ENCODE measurements at regions not wholly inside any gene's neighbourhood (a gene's known extent, or its start where the extent isn't known, plus 50 kb on each side); places are given as distances from the start of the nearest gene placed in this dataset.

- DNase-seq (ENCODE audit: low read depth in 6 of 9, low spot score in 9 of 9): no peak
- Histone ChIP-seq H3K27me3 (ENCODE audit: control insufficient read depth in 2 of 2, insufficient read depth in 1 of 2, low read length in 1 of 2) (no peaks in the 10 kb centered on the region), H3K9me3 (ENCODE audit: control insufficient read depth in 2 of 2, insufficient read depth in 1 of 2, low read length in 1 of 2) (no peaks in the 10 kb centered on the region), H3K36me3 (ENCODE audit: control insufficient read depth in 2 of 2, insufficient read depth in 2 of 2, low read length in 1 of 2) (no peaks in the 10 kb centered on the region), H3K27ac (ENCODE audit: low read depth in 1 of 2, low read length in 1 of 2) (no peak overlapping the region), H3K4me1 (ENCODE audit: control insufficient read depth in 2 of 2, insufficient read depth in 2 of 2, low read length in 2 of 2) (no peaks in the 10 kb centered on the region), H3K4me3 (ENCODE audit: low read length in 2 of 2) (no peak overlapping the region)
- WGBS: 93% methylated on average over 2 of the region's 2 CpGs
Observed at GRCh38 chr1:13976485-13976884, 276.5 kb downstream of the PRDM2 start.

GRCh38 chr1:13981142-13981541 is 281.2 kb downstream of the PRDM2 start:
- no peaks in the 10 kb centered on the region for H3K9me3 ChIP-seq (ENCODE audit: control insufficient read depth in 2 of 2, insufficient read depth in 1 of 2, low read length in 1 of 2)
- WGBS: over 99% methylated on average over 2 of the region's 2 CpGs
- H3K36me3 ChIP-seq (ENCODE audit: control insufficient read depth in 2 of 2, insufficient read depth in 2 of 2, low read length in 1 of 2): no peaks in the 10 kb centered on the region
- H3K4me3 ChIP-seq (ENCODE audit: low read length in 2 of 2): no peak overlapping the region
- no peaks in the 10 kb centered on the region for H3K27me3 ChIP-seq (ENCODE audit: control insufficient read depth in 2 of 2, insufficient read depth in 1 of 2, low read length in 1 of 2)
- DNase-seq (ENCODE audit: low read depth in 6 of 9, low spot score in 9 of 9): no peak
- H3K4me1 ChIP-seq (ENCODE audit: control insufficient read depth in 2 of 2, insufficient read depth in 2 of 2, low read length in 2 of 2): no peaks in the 10 kb centered on the region
- no peak overlapping the region for H3K27ac ChIP-seq (ENCODE audit: low read depth in 1 of 2, low read length in 1 of 2)

- Histone ChIP-seq H3K27me3 (ENCODE audit: control insufficient read depth in 2 of 2, insufficient read depth in 1 of 2, low read length in 1 of 2) (no peaks in the 10 kb centered on the region), H3K36me3 (ENCODE audit: control insufficient read depth in 2 of 2, insufficient read depth in 2 of 2, low read length in 1 of 2) (no peaks in the 10 kb centered on the region), H3K4me3 (ENCODE audit: low read length in 2 of 2) (no peak overlapping the region), H3K27ac (ENCODE audit: low read depth in 1 of 2, low read length in 1 of 2) (no peak overlapping the region), H3K9me3 (ENCODE audit: control insufficient read depth in 2 of 2, insufficient read depth in 1 of 2, low read length in 1 of 2) (no peaks in the 10 kb centered on the region), H3K4me1 (ENCODE audit: control insufficient read depth in 2 of 2, insufficient read depth in 2 of 2, low read length in 2 of 2) (no peaks in the 10 kb centered on the region)
- no peak for DNase-seq (ENCODE audit: low read depth in 6 of 9, low spot score in 9 of 9)
- 93% methylated on average over 17 of the region's 17 CpGs for WGBS
Observed at GRCh38 chr1:13983393-13983792, 283.4 kb downstream of the PRDM2 start.

GRCh38 chr1:13990939-13991338 is 291.0 kb downstream of the PRDM2 start:
- H3K4me1 ChIP-seq (ENCODE audit: control insufficient read depth in 2 of 2, insufficient read depth in 2 of 2, low read length in 2 of 2): no peaks in the 10 kb centered on the region
- 89% methylated on average over 5 of the region's 5 CpGs for WGBS
- no peak overlapping the region for H3K4me3 ChIP-seq (ENCODE audit: low read length in 2 of 2)
- no peak for DNase-seq (ENCODE audit: low read depth in 6 of 9, low spot score in 9 of 9)
- H3K36me3 ChIP-seq (ENCODE audit: control insufficient read depth in 2 of 2, insufficient read depth in 2 of 2, low read length in 1 of 2): no peaks in the 10 kb centered on the region
- H3K27me3 ChIP-seq (ENCODE audit: control insufficient read depth in 2 of 2, insufficient read depth in 1 of 2, low read length in 1 of 2): no peaks in the 10 kb centered on the region
- H3K27ac ChIP-seq (ENCODE audit: low read depth in 1 of 2, low read length in 1 of 2): no peak overlapping the region
- peaks cover 0 to under 1% of the 10 kb centered on the region in 2 donors for H3K9me3 ChIP-seq (ENCODE audit: control insufficient read depth in 2 of 2, insufficient read depth in 1 of 2, low read length in 1 of 2)

- Histone ChIP-seq H3K27ac (ENCODE audit: low read depth in 1 of 2, low read length in 1 of 2) (no peak overlapping the region), H3K36me3 (ENCODE audit: control insufficient read depth in 2 of 2, insufficient read depth in 2 of 2, low read length in 1 of 2) (no peaks in the 10 kb centered on the region), H3K4me3 (ENCODE audit: low read length in 2 of 2) (no peak overlapping the region), H3K9me3 (ENCODE audit: control insufficient read depth in 2 of 2, insufficient read depth in 1 of 2, low read length in 1 of 2) (peaks cover 0 to 8% of the 10 kb centered on the region in 2 donors), H3K4me1 (ENCODE audit: control insufficient read depth in 2 of 2, insufficient read depth in 2 of 2, low read length in 2 of 2) (no peaks in the 10 kb centered on the region), H3K27me3 (ENCODE audit: control insufficient read depth in 2 of 2, insufficient read depth in 1 of 2, low read length in 1 of 2) (no peaks in the 10 kb centered on the region)
- DNase-seq (ENCODE audit: low read depth in 6 of 9, low spot score in 9 of 9): no peak
- WGBS: 67% methylated on average over 5 of the region's 5 CpGs
Observed at GRCh38 chr1:13992489-13993285, 292.7 kb downstream of the PRDM2 start.

GRCh38 chr1:13994386-13994785 is 294.4 kb downstream of the PRDM2 start:
- WGBS: 80% methylated on average over 1 of the region's 1 CpG
- DNase-seq (ENCODE audit: low read depth in 6 of 9, low spot score in 9 of 9): no peak
- H3K27ac ChIP-seq (ENCODE audit: low read depth in 1 of 2, low read length in 1 of 2): no peak overlapping the region
- H3K36me3 ChIP-seq (ENCODE audit: control insufficient read depth in 2 of 2, insufficient read depth in 2 of 2, low read length in 1 of 2): no peaks in the 10 kb centered on the region
- H3K9me3 ChIP-seq (ENCODE audit: control insufficient read depth in 2 of 2, insufficient read depth in 1 of 2, low read length in 1 of 2): peaks cover 0 to 8% of the 10 kb centered on the region in 2 donors
- no peak overlapping the region for H3K4me3 ChIP-seq (ENCODE audit: low read length in 2 of 2)
- no peaks in the 10 kb centered on the region for H3K27me3 ChIP-seq (ENCODE audit: control insufficient read depth in 2 of 2, insufficient read depth in 1 of 2, low read length in 1 of 2)
- H3K4me1 ChIP-seq (ENCODE audit: control insufficient read depth in 2 of 2, insufficient read depth in 2 of 2, low read length in 2 of 2): no peaks in the 10 kb centered on the region

- Histone ChIP-seq H3K4me3 (ENCODE audit: low read length in 2 of 2) (no peak overlapping the region), H3K27me3 (ENCODE audit: control insufficient read depth in 2 of 2, insufficient read depth in 1 of 2, low read length in 1 of 2) (no peaks in the 10 kb centered on the region), H3K9me3 (ENCODE audit: control insufficient read depth in 2 of 2, insufficient read depth in 1 of 2, low read length in 1 of 2) (peaks cover 0 to 8% of the 10 kb centered on the region in 2 donors), H3K4me1 (ENCODE audit: control insufficient read depth in 2 of 2, insufficient read depth in 2 of 2, low read length in 2 of 2) (no peaks in the 10 kb centered on the region), H3K36me3 (ENCODE audit: control insufficient read depth in 2 of 2, insufficient read depth in 2 of 2, low read length in 1 of 2) (no peaks in the 10 kb centered on the region), H3K27ac (ENCODE audit: low read depth in 1 of 2, low read length in 1 of 2) (no peak overlapping the region)
- no peak for DNase-seq (ENCODE audit: low read depth in 6 of 9, low spot score in 9 of 9)
- 96% methylated on average over 2 of the region's 2 CpGs for WGBS
Observed at GRCh38 chr1:13996334-13996733, 296.3 kb downstream of the PRDM2 start.

GRCh38 chr1:14003552-14003951 is 303.6 kb downstream of the PRDM2 start:
- Histone ChIP-seq H3K27ac (ENCODE audit: low read depth in 1 of 2, low read length in 1 of 2) (no peak overlapping the region), H3K4me3 (ENCODE audit: low read length in 2 of 2) (no peak overlapping the region), H3K27me3 (ENCODE audit: control insufficient read depth in 2 of 2, insufficient read depth in 1 of 2, low read length in 1 of 2) (no peaks in the 10 kb centered on the region), H3K9me3 (ENCODE audit: control insufficient read depth in 2 of 2, insufficient read depth in 1 of 2, low read length in 1 of 2) (no peaks in the 10 kb centered on the region), H3K4me1 (ENCODE audit: control insufficient read depth in 2 of 2, insufficient read depth in 2 of 2, low read length in 2 of 2) (no peaks in the 10 kb centered on the region), H3K36me3 (ENCODE audit: control insufficient read depth in 2 of 2, insufficient read depth in 2 of 2, low read length in 1 of 2) (no peaks in the 10 kb centered on the region)
- 6% methylated on average over 1 of the region's 1 CpG for WGBS
- DNase-seq (ENCODE audit: low read depth in 6 of 9, low spot score in 9 of 9): no peak

- Histone ChIP-seq H3K36me3 (ENCODE audit: control insufficient read depth in 2 of 2, insufficient read depth in 2 of 2, low read length in 1 of 2) (no peaks in the 10 kb centered on the region), H3K9me3 (ENCODE audit: control insufficient read depth in 2 of 2, insufficient read depth in 1 of 2, low read length in 1 of 2) (no peaks in the 10 kb centered on the region), H3K4me1 (ENCODE audit: control insufficient read depth in 2 of 2, insufficient read depth in 2 of 2, low read length in 2 of 2) (no peaks in the 10 kb centered on the region), H3K27ac (ENCODE audit: low read depth in 1 of 2, low read length in 1 of 2) (no peak overlapping the region), H3K4me3 (ENCODE audit: low read length in 2 of 2) (no peak overlapping the region), H3K27me3 (ENCODE audit: control insufficient read depth in 2 of 2, insufficient read depth in 1 of 2, low read length in 1 of 2) (no peaks in the 10 kb centered on the region)
- 91% methylated on average over 3 of the region's 3 CpGs for WGBS
- no peak for DNase-seq (ENCODE audit: low read depth in 6 of 9, low spot score in 9 of 9)
Observed at GRCh38 chr1:14009582-14009981, 309.6 kb downstream of the PRDM2 start.
